ENCODE measurements at regions not wholly inside any gene's neighbourhood (a gene's known extent, or its start where the extent isn't known, plus 50 kb on each side); places are given as distances from the start of the nearest gene placed in this dataset.

DNA sequence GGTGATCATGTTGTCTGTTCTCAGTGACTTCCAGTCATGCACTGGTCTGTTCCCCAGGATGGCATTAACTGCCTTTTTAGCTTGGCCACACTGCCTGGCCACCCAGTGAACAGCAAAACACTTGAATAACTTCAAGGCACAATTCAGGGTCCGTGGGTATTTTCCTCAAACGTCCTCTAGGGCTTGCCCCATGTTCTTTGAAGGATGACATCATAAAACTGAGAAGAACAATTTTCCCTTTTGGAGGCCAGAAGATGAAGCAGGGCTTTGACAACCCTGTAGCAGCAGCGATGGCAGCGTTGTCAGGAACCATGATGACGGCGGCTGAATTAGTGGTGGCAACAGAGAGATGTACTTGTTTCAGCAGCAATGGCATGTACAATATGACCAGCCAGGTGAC, 465.9 kb upstream of the ONECUT1 start:
- Histone ChIP-seq H3K9me3 (no peaks in the 10 kb centered on the region), H3K4me3 (no peak overlapping the region), H3K36me3 (no peaks in the 10 kb centered on the region), H3K4me1 (replicated peaks) (no peaks in the 10 kb centered on the region), H3K27ac (no peak overlapping the region), H3K27me3 (replicated peaks; ENCODE audit: insufficient read depth) (no peaks in the 10 kb centered on the region)
- no peak for TF ChIP-seq POLR2AphosphoS5 (IDR thresholded peaks at IDR 0.05)
- TF ChIP-seq, protein P1, sequence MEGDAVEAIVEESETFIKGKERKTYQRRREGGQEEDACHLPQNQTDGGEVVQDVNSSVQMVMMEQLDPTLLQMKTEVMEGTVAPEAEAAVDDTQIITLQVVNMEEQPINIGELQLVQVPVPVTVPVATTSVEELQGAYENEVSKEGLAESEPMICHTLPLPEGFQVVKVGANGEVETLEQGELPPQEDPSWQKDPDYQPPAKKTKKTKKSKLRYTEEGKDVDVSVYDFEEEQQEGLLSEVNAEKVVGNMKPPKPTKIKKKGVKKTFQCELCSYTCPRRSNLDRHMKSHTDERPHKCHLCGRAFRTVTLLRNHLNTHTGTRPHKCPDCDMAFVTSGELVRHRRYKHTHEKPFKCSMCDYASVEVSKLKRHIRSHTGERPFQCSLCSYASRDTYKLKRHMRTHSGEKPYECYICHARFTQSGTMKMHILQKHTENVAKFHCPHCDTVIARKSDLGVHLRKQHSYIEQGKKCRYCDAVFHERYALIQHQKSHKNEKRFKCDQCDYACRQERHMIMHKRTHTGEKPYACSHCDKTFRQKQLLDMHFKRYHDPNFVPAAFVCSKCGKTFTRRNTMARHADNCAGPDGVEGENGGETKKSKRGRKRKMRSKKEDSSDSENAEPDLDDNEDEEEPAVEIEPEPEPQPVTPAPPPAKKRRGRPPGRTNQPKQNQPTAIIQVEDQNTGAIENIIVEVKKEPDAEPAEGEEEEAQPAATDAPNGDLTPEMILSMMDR (IDR thresholded peaks at IDR 0.05): no peak
- TF ChIP-seq POLR2A (IDR thresholded peaks at IDR 0.05): no peak
- WGBS: 77% methylated on average over 6 of the region's 6 CpGs
- DNase-seq (ENCODE audit: low spot score): no peak
- intact Hi-C loops (cut with DNase I): no loop called here

DNA sequence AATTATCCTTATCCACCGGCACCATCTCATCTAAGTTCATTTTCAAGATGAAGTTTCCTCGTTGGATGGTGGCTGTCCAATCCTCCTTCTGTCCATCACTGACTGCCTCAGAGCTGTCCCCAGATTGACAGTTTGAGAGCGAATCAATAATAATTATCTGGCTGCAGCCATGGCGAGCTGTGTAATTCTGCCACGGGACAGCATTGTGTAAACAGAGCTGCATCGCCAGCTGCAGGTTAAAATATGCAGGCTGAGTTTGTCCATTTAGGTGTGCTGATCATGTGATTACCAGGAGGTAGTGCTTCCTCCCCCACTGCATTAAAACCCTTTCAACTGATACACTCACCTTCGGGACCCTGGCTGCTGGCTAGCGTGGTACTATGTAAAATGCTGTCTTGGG, 461.9 kb upstream of the ONECUT1 start:
- Histone ChIP-seq H3K36me3 (no peaks in the 10 kb centered on the region), H3K27me3 (replicated peaks; ENCODE audit: insufficient read depth) (no peaks in the 10 kb centered on the region), H3K4me3 (no peak overlapping the region), H3K9me3 (no peaks in the 10 kb centered on the region), H3K4me1 (replicated peaks) (no peaks in the 10 kb centered on the region), H3K27ac (no peak overlapping the region)
- intact Hi-C loops (cut with DNase I): no loop called here
- WGBS: 21% methylated on average over 8 of the region's 8 CpGs
- DNase-seq (ENCODE audit: low spot score): no peak
- TF ChIP-seq, protein P1 (IDR thresholded peaks at IDR 0.05): no peak
- no peak for TF ChIP-seq POLR2A (IDR thresholded peaks at IDR 0.05)
- TF ChIP-seq POLR2AphosphoS5 (IDR thresholded peaks at IDR 0.05): no peak

DNA sequence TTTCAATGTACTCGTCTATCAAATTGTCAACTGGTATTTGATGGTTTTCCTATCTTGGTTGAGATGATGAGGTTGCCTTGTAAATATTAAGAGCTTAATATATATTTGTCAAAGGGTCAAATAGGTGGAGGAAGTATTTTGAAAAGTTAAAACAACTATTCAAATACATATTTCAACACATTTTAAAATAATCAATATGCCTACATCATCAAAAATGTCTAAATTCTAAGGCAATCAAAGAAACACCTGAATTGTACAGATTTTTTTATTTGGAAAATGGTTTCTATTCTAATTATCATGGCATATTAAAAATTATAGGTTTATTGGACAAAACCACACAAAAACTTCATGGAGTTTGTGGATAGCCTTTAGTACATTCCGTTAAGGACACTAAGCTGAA, 461.4 kb upstream of the ONECUT1 start:
- WGBS: 44% methylated on average over 2 of the region's 2 CpGs
- H3K27me3 ChIP-seq (replicated peaks; ENCODE audit: insufficient read depth): no peaks in the 10 kb centered on the region
- DNase-seq (ENCODE audit: low spot score): no peak
- no peaks in the 10 kb centered on the region for H3K36me3 ChIP-seq
- intact Hi-C loops (cut with DNase I): no loop called here
- H3K4me3 ChIP-seq: no peak overlapping the region
- no peak for TF ChIP-seq POLR2AphosphoS5 (IDR thresholded peaks at IDR 0.05)
- TF ChIP-seq POLR2A (IDR thresholded peaks at IDR 0.05): no peak
- TF ChIP-seq, protein P1 (IDR thresholded peaks at IDR 0.05): no peak
- H3K9me3 ChIP-seq: no peaks in the 10 kb centered on the region
- H3K27ac ChIP-seq: no peak overlapping the region
- H3K4me1 ChIP-seq (replicated peaks): no peaks in the 10 kb centered on the region

DNA sequence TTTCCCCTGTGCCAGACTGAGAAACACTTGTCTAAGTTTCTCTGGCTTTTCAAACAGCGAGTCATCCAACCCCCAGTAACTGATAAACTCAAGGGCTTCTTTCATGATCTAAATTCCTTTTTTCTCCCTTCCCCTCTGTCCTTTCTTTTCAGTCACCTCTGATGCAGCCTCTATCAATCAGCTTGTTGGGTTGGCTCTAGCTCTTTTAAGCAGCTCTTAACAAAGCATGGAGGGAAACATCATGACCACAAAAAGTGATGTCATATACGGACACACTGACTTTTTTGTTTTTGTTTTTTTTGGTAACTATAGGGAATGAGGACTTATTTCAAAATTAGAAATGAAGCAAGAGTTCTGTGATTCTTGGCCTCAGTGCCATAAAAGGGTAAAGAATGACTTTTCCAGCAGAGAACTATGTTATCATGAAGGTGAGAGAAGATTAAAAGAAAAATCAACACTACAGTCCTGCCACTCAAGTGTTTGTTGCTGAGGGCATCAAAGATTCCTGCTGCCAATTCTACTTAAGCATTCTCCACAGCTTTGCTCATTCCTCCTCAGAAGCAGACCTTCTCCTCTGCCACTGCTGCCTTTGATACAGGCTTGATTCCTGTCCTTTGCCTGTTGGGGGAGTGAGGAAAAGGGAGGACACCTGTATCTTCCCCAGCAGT, 457.0 kb upstream of the ONECUT1 start:
- WGBS: 83% methylated on average over 2 of the region's 2 CpGs
- intact Hi-C loops (cut with DNase I): loop anchor here (5.0 kb wide), 1 partner anchor 325 kb away; no protein-coding TSS in a partner anchor
- no peak for DNase-seq (ENCODE audit: low spot score)
- Histone ChIP-seq H3K36me3 (no peaks in the 10 kb centered on the region), H3K4me3 (no peak overlapping the region), H3K9me3 (no peaks in the 10 kb centered on the region), H3K4me1 (replicated peaks) (no peaks in the 10 kb centered on the region), H3K27me3 (replicated peaks; ENCODE audit: insufficient read depth) (no peaks in the 10 kb centered on the region), H3K27ac (no peak overlapping the region)
- TF ChIP-seq POLR2A (IDR thresholded peaks at IDR 0.05) (no peak), POLR2AphosphoS5 (IDR thresholded peaks at IDR 0.05) (no peak)
- TF ChIP-seq, protein P1 (IDR thresholded peaks at IDR 0.05): no peak

DNA sequence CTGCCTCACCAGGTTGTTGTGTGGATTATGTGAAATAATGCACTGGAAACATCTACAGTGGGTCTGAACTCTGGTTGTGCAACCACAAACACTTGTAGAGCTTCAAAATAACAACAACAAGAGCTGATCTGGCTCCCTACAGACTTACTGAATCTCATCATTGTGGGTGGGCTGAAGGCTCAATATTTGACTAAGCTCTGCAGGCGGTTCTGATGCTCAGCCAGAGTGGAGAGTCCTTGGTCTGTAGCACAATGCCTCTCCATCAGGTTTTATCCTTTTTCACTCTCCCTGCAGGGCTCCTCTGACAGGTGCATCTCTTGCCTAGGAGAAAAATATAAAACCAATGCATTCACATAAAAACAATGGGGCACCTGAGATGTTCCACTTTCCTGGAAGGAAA, 456.3 kb upstream of the ONECUT1 start:
- H3K27ac ChIP-seq: no peak overlapping the region
- intact Hi-C loops (cut with DNase I): loop anchor here (5.0 kb wide), 1 partner anchor 324 kb away; no protein-coding TSS in a partner anchor
- H3K4me1 ChIP-seq (replicated peaks): no peaks in the 10 kb centered on the region
- no peak overlapping the region for H3K4me3 ChIP-seq
- H3K36me3 ChIP-seq: no peaks in the 10 kb centered on the region
- no peak for TF ChIP-seq POLR2AphosphoS5 (IDR thresholded peaks at IDR 0.05)
- no peak for TF ChIP-seq POLR2A (IDR thresholded peaks at IDR 0.05)
- TF ChIP-seq, protein P1 (IDR thresholded peaks at IDR 0.05): no peak
- no peak for DNase-seq (ENCODE audit: low spot score)
- no peaks in the 10 kb centered on the region for H3K9me3 ChIP-seq
- H3K27me3 ChIP-seq (replicated peaks; ENCODE audit: insufficient read depth): no peaks in the 10 kb centered on the region
- 87% methylated on average over 1 of the region's 1 CpG for WGBS
